ENCODE measurements at regions not wholly inside any gene's neighbourhood (a gene's known extent, or its start where the extent isn't known, plus 50 kb on each side); places are given as distances from the start of the nearest gene placed in this dataset.

DNA sequence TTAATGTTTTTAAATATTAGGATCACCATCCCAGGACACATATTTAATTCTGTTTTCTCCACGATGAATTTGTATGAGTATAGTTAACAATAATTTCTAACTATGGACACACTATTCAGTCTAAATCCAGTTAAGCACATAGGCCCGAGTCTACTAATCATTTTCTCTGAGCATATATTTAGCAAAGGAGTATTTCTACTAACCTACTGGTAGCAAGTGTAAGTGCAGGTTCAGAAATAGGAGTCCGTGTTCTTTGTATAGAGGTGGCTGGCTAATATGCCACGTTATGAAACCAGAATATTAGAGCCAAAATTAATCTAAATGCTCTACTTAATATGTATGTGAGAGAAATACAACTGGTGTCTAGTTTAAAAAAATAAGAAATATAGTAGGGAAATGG, 416.6 kb upstream of the NXPH2 start:
- TF ChIP-seq, protein P1, sequence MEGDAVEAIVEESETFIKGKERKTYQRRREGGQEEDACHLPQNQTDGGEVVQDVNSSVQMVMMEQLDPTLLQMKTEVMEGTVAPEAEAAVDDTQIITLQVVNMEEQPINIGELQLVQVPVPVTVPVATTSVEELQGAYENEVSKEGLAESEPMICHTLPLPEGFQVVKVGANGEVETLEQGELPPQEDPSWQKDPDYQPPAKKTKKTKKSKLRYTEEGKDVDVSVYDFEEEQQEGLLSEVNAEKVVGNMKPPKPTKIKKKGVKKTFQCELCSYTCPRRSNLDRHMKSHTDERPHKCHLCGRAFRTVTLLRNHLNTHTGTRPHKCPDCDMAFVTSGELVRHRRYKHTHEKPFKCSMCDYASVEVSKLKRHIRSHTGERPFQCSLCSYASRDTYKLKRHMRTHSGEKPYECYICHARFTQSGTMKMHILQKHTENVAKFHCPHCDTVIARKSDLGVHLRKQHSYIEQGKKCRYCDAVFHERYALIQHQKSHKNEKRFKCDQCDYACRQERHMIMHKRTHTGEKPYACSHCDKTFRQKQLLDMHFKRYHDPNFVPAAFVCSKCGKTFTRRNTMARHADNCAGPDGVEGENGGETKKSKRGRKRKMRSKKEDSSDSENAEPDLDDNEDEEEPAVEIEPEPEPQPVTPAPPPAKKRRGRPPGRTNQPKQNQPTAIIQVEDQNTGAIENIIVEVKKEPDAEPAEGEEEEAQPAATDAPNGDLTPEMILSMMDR (IDR thresholded peaks at IDR 0.05; ENCODE audit: low read length): no peak
- no peak for TF ChIP-seq EZH2 (IDR thresholded peaks at IDR 0.05; ENCODE audit: borderline replicate concordance, low read length)

All from OCI-LY1 (cell line).